H1 (cell line): ENCODE measurements at regions not wholly inside any gene's neighbourhood (a gene's known extent, or its start where the extent isn't known, plus 50 kb on each side); places are given as distances from the start of the nearest gene placed in this dataset.

Experiments
- BACH1 ChIP-seq: IDR thresholded peaks from 2 replicates; pipeline ENCODE4 v1.6.1; 2012; ENCODE audit warnings: low read length, improper control_type of control experiment
- CHD1 ChIP-seq: IDR thresholded peaks from 2 replicates; pipeline ENCODE4 v1.6.1; 2012; ENCODE audit warnings: low read depth, low read length, improper control_type of control experiment
- CTCF ChIP-seq, 3 experiments: IDR thresholded peaks; 1 replicate in 2 of 3; 2 replicates in 1 of 3; pipeline versions ENCODE4 v1.5.1 to v1.6.1; 2011; ENCODE audit warnings: low read length in 3 of 3, mild to moderate bottlenecking in 3 of 3, inconsistent platforms in 2 of 3, low read depth in 1 of 3, moderate library complexity in 1 of 3; ENCODE audit not compliant: insufficient read depth in 1 of 3; ENCODE audit errors: control extremely low read depth in 1 of 3
- EP300 ChIP-seq, 2 experiments: IDR thresholded peaks; 1 replicate in 1 of 2; 2 replicates in 1 of 2; pipeline ENCODE4 v1.6.1; 2011 to 2012; ENCODE audit warnings: low read depth in 2 of 2, low read length in 2 of 2, mild to moderate bottlenecking in 2 of 2, borderline replicate concordance in 1 of 2, inconsistent platforms in 1 of 2, moderate library complexity in 1 of 2
- RAD21 ChIP-seq, 2 experiments: IDR thresholded peaks in 1 of 2; conservative IDR thresholded peaks in 1 of 2; 2 replicates each; pipeline ENCODE4 v1.6.1; 2011; ENCODE audit warnings: low read depth in 2 of 2, low read length in 2 of 2, improper control_type of control experiment in 1 of 2, inconsistent platforms in 1 of 2, mild to moderate bottlenecking in 1 of 2, moderate library complexity in 1 of 2
- SP1 ChIP-seq: IDR thresholded peaks from 2 replicates; pipeline ENCODE4 v1.6.1; 2011; ENCODE audit warnings: low read depth, low read length

GRCh38 chr22:47342446-47342845, 580.0 kb downstream of the TBC1D22A start:
- TF ChIP-seq EP300 (IDR thresholded peaks at IDR 0.05; ENCODE audit: borderline replicate concordance in 1 of 2, low read depth in 2 of 2, low read length in 2 of 2) (no peak), CTCF (IDR thresholded peaks at IDR 0.05; ENCODE audit: control extremely low read depth in 1 of 3, insufficient read depth in 1 of 3, low read depth in 1 of 3, low read length in 3 of 3) (no peak), RAD21 (IDR thresholded peaks at IDR 0.05 in 1 of 2, conservative IDR thresholded peaks at IDR 0.05 in 1 of 2; ENCODE audit: low read depth in 2 of 2, low read length in 2 of 2) (no peak), BACH1 (no peak), CHD1 (no peak), SP1 (no peak)
